Adrenal gland (tissue), 5 donors: ENCODE measurements at regions not wholly inside any gene's neighbourhood (a gene's known extent, or its start where the extent isn't known, plus 50 kb on each side); places are given as distances from the start of the nearest gene placed in this dataset.

Source experiments
- POLR2A ChIP-seq, 2 donors: fragments of 450-650 bp; IDR thresholded peaks; one replicate each; pipeline ENCODE4 v1.6.1; 2017; ENCODE audit warnings: antibody characterized with exemption in 2 of 2, mild to moderate bottlenecking in 2 of 2, moderate library complexity in 1 of 2
- TF ChIP-seq, protein P1 (sequence below), 6 experiments: fragments of 450-650 bp in 4 of 6; fragments of 200-600 bp in 2 of 6; sonication (generic) in 1 of 6; IDR thresholded peaks; 1 replicate in 5 of 6; 2 replicates in 1 of 6; pipeline versions ENCODE4 v1.5.1 to v1.8.0; 2016 to 2021; ENCODE audit warnings: antibody characterized with exemption in 6 of 6, mild to moderate bottlenecking in 2 of 6, moderate library complexity in 1 of 6
- donor health status: DM: no; HTN: no; CAD: no.

DNA sequence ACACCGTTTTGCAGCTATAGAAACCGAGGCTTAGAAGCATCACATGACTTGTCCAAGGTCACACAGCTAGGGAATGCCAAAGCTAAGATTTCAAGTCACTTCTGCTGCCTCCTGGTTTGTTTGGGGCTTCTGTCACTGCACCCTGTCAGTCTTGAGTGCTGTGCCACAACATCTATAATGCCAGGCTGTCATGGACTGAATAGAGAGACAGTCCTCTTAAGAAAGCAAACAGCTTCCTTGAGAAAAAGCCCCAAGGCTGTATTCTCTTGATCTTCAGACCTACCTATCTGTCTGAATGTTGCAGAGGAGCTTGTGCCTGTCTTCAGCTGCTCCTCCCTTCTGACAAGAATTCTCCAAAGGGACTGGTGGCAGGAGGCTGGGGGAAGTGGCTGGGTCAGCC lies 81.6 kb downstream of the OLFM4 start:
- TF ChIP-seq, protein P1, sequence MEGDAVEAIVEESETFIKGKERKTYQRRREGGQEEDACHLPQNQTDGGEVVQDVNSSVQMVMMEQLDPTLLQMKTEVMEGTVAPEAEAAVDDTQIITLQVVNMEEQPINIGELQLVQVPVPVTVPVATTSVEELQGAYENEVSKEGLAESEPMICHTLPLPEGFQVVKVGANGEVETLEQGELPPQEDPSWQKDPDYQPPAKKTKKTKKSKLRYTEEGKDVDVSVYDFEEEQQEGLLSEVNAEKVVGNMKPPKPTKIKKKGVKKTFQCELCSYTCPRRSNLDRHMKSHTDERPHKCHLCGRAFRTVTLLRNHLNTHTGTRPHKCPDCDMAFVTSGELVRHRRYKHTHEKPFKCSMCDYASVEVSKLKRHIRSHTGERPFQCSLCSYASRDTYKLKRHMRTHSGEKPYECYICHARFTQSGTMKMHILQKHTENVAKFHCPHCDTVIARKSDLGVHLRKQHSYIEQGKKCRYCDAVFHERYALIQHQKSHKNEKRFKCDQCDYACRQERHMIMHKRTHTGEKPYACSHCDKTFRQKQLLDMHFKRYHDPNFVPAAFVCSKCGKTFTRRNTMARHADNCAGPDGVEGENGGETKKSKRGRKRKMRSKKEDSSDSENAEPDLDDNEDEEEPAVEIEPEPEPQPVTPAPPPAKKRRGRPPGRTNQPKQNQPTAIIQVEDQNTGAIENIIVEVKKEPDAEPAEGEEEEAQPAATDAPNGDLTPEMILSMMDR (IDR thresholded peaks at IDR 0.05), result no peak
- no peak for TF ChIP-seq POLR2A (IDR thresholded peaks at IDR 0.05)
